Mammary epithelial cell (primary cell): ENCODE measurements at regions not wholly inside any gene's neighbourhood (a gene's known extent, or its start where the extent isn't known, plus 50 kb on each side); places are given as distances from the start of the nearest gene placed in this dataset.

Experiments used
- EZH2 ChIP-seq: IDR thresholded peaks from 2 replicates; pipeline ENCODE4 v1.6.1; 2012; ENCODE audit warnings: low read length, inconsistent platforms, borderline replicate concordance
- TF ChIP-seq, protein P1 (sequence below), 2 donors: IDR thresholded peaks in 1 of 2; conservative IDR thresholded peaks in 1 of 2; 2 replicates each; pipeline ENCODE4 v1.5.1; 2011 to 2012; ENCODE audit warnings: inconsistent platforms in 2 of 2, low read length in 2 of 2, mild to moderate bottlenecking in 2 of 2, control low read depth in 1 of 2, low read depth in 1 of 2; ENCODE audit not compliant: insufficient read depth in 1 of 2; ENCODE audit errors: extremely low read depth in 1 of 2

DNA sequence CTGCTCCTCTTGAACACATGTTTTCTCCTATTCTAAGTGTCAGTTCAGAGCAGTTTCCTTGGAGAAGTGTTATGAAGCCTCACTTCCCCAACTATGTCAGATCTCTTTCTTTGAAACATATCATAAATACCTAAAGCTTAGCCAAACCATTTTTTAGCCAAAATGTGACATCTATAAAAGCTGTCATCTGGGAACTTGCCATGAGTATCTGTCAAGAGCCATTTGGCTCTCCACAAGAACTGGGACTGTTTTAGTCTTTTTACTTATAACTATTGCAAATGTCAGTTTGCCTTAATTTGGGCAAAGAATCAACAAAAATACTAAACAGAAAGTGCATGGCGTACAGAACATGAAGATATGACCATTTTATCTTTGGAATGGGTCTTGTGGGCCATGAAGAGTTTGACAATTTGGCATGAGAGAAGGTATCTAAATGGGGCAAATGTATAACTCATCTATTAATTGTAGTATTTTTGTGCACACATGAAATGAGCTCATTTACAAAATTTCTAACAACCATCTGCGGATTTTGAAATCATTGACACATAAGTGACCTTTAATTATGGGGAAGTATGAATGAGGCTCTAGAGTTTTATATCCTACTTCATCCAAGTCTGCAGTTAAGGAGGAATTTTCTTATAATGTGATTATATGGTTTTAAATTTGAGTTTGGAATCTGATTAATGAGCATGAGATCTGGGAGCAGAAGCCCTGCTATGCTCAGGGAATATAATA lies 129.1 kb upstream of the PACRGL start:
- TF ChIP-seq, protein P1, sequence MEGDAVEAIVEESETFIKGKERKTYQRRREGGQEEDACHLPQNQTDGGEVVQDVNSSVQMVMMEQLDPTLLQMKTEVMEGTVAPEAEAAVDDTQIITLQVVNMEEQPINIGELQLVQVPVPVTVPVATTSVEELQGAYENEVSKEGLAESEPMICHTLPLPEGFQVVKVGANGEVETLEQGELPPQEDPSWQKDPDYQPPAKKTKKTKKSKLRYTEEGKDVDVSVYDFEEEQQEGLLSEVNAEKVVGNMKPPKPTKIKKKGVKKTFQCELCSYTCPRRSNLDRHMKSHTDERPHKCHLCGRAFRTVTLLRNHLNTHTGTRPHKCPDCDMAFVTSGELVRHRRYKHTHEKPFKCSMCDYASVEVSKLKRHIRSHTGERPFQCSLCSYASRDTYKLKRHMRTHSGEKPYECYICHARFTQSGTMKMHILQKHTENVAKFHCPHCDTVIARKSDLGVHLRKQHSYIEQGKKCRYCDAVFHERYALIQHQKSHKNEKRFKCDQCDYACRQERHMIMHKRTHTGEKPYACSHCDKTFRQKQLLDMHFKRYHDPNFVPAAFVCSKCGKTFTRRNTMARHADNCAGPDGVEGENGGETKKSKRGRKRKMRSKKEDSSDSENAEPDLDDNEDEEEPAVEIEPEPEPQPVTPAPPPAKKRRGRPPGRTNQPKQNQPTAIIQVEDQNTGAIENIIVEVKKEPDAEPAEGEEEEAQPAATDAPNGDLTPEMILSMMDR (conservative IDR thresholded peaks at IDR 0.05 in 1 of 2, IDR thresholded peaks at IDR 0.05 in 1 of 2; ENCODE audit: extremely low read depth in 1 of 2, insufficient read depth in 1 of 2, low read depth in 1 of 2, low read length in 2 of 2): no peak
- no peak for TF ChIP-seq EZH2
